Neural cell (in vitro differentiated cells): ENCODE measurements at regions not wholly inside any gene's neighbourhood (a gene's known extent, or its start where the extent isn't known, plus 50 kb on each side); places are given as distances from the start of the nearest gene placed in this dataset.

Source experiments
- H2AFZ ChIP-seq: fragments of 200-600, 300-800 bp; sonication (generic), shearing (Covaris generic); 2 replicates; pipeline ENCODE4 v1.6.0; 2014; ENCODE audit warnings: low read depth, mild to moderate bottlenecking, antibody characterized with exemption, low read length, moderate library complexity
- H3F3A ChIP-seq: fragments of 200-600 bp; shearing (Covaris generic); 2 replicates; pipeline ENCODE4 v1.6.1; 2016; ENCODE audit warnings: mild to moderate bottlenecking, moderate library complexity, mixed read lengths, antibody characterized with exemption, low read length; ENCODE audit not compliant: insufficient read depth, poor library complexity, severe bottlenecking
- H3K27ac ChIP-seq: fragments of 200-600, 300-800 bp; sonication (generic), shearing (Covaris generic); 2 replicates; pipeline ENCODE4 v1.5.1; 2014; ENCODE audit warnings: mild to moderate bottlenecking, low read length, moderate library complexity
- H3K27me3 ChIP-seq: fragments of 300-800, 200-600 bp; sonication (generic), shearing (Covaris generic); 2 replicates; pipeline ENCODE4 v1.6.0; 2014; ENCODE audit warnings: mild to moderate bottlenecking, low read depth, low read length, moderate library complexity; ENCODE audit not compliant: insufficient read depth
- H3K36me3 ChIP-seq: fragments of 300-800, 200-600 bp; sonication (generic), shearing (Covaris generic); 2 replicates; pipeline ENCODE4 v1.5.1; 2014; ENCODE audit warnings: mild to moderate bottlenecking, antibody characterized with exemption, low read length, moderate library complexity; ENCODE audit not compliant: insufficient read depth
- H3K4me2 ChIP-seq: fragments of 300-800, 200-600 bp; sonication (generic), shearing (Covaris generic); 2 replicates; pipeline ENCODE4 v1.6.0; 2014; ENCODE audit warnings: mild to moderate bottlenecking, low read length
- H3K4me3 ChIP-seq: fragments of 300-800, 200-600 bp; sonication (generic), shearing (Covaris generic); 2 replicates; pipeline ENCODE4 v1.5.1; 2014; ENCODE audit warnings: mild to moderate bottlenecking, low read length, moderate library complexity
- H3K79me2 ChIP-seq: fragments of 200-600 bp; shearing (Covaris generic); replicated peaks from 2 replicates; pipeline ENCODE4 v1.6.0; 2014; ENCODE audit warnings: mild to moderate bottlenecking, low read length, moderate library complexity; ENCODE audit not compliant: insufficient read depth
- H3K9ac ChIP-seq: fragments of 300-800, 200-600 bp; sonication (generic), shearing (Covaris generic); 2 replicates; pipeline ENCODE4 v1.6.1; 2016; ENCODE audit warnings: mild to moderate bottlenecking, low read length, mixed read lengths
- H3K9me2 ChIP-seq: fragments of 200-600 bp; shearing (Covaris generic); 2 replicates; pipeline ENCODE4 v1.6.1; 2016; ENCODE audit warnings: mild to moderate bottlenecking, low read length, mixed read lengths; ENCODE audit not compliant: insufficient read depth
- H3K9me3 ChIP-seq: fragments of 200-600, 300-800 bp; sonication (generic), shearing (Covaris generic); 2 replicates; pipeline ENCODE4 v1.6.1; 2016; ENCODE audit warnings: mild to moderate bottlenecking, mixed run types, low read length, moderate library complexity, mixed read lengths
- H4K20me1 ChIP-seq: fragments of 200-600 bp; shearing (Covaris generic); 2 replicates; pipeline ENCODE4 v1.6.1; 2016; ENCODE audit warnings: mild to moderate bottlenecking, mixed run types; ENCODE audit not compliant: insufficient read depth
- EP300 ChIP-seq: fragments of 450-650 bp; conservative IDR thresholded peaks from 2 replicates; pipeline ENCODE4 v1.6.1; 2014; ENCODE audit warnings: antibody characterized with exemption, mild to moderate bottlenecking, moderate library complexity; ENCODE audit not compliant: poor library complexity, severe bottlenecking
- EZH2 ChIP-seq: fragments of 200-600, 300-800 bp; shearing (Covaris generic), sonication (generic); IDR thresholded peaks from 2 replicates; pipeline ENCODE4 v1.6.1; 2014; ENCODE audit warnings: antibody characterized with exemption, low read length, borderline replicate concordance, mild to moderate bottlenecking; ENCODE audit not compliant: insufficient read depth, poor library complexity, severe bottlenecking
- MXI1 ChIP-seq: fragments of 450-650 bp; conservative IDR thresholded peaks from 2 replicates; pipeline ENCODE4 v1.6.1; 2014; ENCODE audit warnings: antibody characterized with exemption, mild to moderate bottlenecking; ENCODE audit not compliant: poor library complexity, severe bottlenecking
- POLR2AphosphoS5 ChIP-seq: IDR thresholded peaks from 2 replicates; pipeline ENCODE4 v1.6.1; 2012
- RAD21 ChIP-seq: fragments of 450-650 bp; conservative IDR thresholded peaks from 2 replicates; pipeline ENCODE4 v1.6.1; 2014; ENCODE audit warnings: antibody characterized with exemption, mild to moderate bottlenecking, moderate library complexity
- SMC3 ChIP-seq: fragments of 450-650 bp; conservative IDR thresholded peaks from 2 replicates; pipeline ENCODE4 v1.6.1; 2014; ENCODE audit warnings: antibody characterized with exemption, mild to moderate bottlenecking, moderate library complexity; ENCODE audit not compliant: poor library complexity
- TAF1 ChIP-seq: IDR thresholded peaks from 2 replicates; pipeline ENCODE4 v1.6.1; 2012; ENCODE audit warnings: low read depth
- TF ChIP-seq, protein P1 (sequence below): fragments of 450-650 bp; IDR thresholded peaks from 2 replicates; pipeline ENCODE4 v1.5.1; 2014; ENCODE audit warnings: antibody characterized with exemption, mild to moderate bottlenecking, moderate library complexity; ENCODE audit not compliant: poor library complexity, severe bottlenecking
- TF ChIP-seq, protein P2 (sequence below): IDR thresholded peaks from 2 replicates; pipeline ENCODE4 v1.6.1; 2012; ENCODE audit warnings: borderline replicate concordance

DNA sequence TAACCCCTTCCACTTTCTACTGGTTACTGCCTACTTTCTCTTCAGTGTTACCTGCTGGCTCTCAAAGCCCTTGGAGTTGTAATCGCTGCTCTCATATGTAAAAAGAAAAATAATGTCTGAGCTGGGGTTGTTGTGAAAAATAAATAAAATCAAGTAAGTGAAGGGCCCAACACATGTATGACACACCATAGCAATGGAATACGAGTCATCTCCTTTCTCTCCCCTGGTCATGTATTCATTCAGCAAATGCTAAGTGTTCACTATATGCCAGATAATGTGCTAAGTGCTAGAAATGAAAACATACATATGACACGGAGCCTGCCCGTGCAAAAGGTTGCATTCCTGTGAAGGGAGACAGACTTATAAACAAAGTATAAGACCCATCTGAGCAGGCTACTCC lies 535.0 kb downstream of the RFC3 start:
- Histone ChIP-seq H4K20me1 (no peaks in the 10 kb centered on the region), H3K9me3 (no peaks in the 10 kb centered on the region), H3K4me2 (no peak overlapping the region), H3K79me2 (no peaks in the 10 kb centered on the region), H3K27me3 (no peaks in the 10 kb centered on the region), H3K9me2 (no peaks in the 10 kb centered on the region), H3K36me3 (no peaks in the 10 kb centered on the region), H3K27ac (no peak overlapping the region), H2AFZ (no peak overlapping the region), H3K4me3 (no peak overlapping the region), H3F3A (no peaks in the 10 kb centered on the region), H3K9ac (no peak overlapping the region)
- TF ChIP-seq POLR2AphosphoS5 (no peak), EP300 (no peak), RAD21 (no peak), EZH2 (no peak), MXI1 (no peak), TAF1 (no peak), SMC3 (no peak)

DNA sequence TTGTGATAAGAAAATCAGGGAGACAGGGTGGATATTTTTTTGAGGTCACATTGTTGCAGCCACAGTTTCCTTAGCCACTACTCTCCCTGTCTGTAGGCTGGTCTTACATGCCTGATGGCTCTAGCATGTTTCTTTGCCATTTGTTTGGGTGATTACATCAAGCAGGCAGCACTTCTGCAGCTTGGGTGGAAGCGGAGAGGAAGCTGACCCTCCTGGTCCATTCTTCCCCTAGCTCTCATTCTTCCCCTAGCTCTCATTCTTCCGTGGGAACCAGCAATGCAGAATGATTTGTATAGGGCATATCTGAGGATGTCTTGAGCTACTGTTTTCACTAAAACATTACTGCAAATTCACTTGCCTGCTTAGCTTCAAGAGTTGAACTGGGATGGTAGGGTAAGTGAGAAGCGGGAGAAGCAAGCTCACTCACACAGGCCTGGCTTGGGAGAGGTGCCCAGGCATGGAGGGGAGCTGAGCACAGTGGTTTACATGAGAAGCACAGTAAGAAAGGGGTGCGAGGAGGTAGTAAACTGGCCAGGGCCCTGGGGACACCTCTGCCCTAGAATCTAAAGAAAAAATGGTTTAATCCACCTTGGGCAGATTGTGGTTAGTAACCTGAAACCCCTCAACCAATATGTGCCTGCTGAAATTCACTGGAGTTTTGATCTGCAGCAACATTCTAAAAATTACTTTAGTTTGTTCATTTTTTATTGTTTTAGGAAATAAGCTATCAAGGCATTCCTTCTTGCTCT lies 538.9 kb downstream of the RFC3 start:
- Histone ChIP-seq H3F3A (no peaks in the 10 kb centered on the region), H3K79me2 (no peaks in the 10 kb centered on the region), H2AFZ (no peak overlapping the region), H3K9me2 (no peaks in the 10 kb centered on the region), H3K9ac (no peak overlapping the region), H3K27me3 (no peaks in the 10 kb centered on the region), H3K4me3 (no peak overlapping the region), H3K36me3 (no peaks in the 10 kb centered on the region), H4K20me1 (no peaks in the 10 kb centered on the region), H3K4me2 (no peak overlapping the region), H3K27ac (no peak overlapping the region), H3K9me3 (no peaks in the 10 kb centered on the region)
- TF ChIP-seq RAD21: no peak
- no peak for TF ChIP-seq EP300
- TF ChIP-seq, protein P1, sequence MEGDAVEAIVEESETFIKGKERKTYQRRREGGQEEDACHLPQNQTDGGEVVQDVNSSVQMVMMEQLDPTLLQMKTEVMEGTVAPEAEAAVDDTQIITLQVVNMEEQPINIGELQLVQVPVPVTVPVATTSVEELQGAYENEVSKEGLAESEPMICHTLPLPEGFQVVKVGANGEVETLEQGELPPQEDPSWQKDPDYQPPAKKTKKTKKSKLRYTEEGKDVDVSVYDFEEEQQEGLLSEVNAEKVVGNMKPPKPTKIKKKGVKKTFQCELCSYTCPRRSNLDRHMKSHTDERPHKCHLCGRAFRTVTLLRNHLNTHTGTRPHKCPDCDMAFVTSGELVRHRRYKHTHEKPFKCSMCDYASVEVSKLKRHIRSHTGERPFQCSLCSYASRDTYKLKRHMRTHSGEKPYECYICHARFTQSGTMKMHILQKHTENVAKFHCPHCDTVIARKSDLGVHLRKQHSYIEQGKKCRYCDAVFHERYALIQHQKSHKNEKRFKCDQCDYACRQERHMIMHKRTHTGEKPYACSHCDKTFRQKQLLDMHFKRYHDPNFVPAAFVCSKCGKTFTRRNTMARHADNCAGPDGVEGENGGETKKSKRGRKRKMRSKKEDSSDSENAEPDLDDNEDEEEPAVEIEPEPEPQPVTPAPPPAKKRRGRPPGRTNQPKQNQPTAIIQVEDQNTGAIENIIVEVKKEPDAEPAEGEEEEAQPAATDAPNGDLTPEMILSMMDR: no peak
- TF ChIP-seq POLR2AphosphoS5: no peak
- no peak for TF ChIP-seq TAF1
- TF ChIP-seq SMC3: no peak
- TF ChIP-seq, protein P2, sequence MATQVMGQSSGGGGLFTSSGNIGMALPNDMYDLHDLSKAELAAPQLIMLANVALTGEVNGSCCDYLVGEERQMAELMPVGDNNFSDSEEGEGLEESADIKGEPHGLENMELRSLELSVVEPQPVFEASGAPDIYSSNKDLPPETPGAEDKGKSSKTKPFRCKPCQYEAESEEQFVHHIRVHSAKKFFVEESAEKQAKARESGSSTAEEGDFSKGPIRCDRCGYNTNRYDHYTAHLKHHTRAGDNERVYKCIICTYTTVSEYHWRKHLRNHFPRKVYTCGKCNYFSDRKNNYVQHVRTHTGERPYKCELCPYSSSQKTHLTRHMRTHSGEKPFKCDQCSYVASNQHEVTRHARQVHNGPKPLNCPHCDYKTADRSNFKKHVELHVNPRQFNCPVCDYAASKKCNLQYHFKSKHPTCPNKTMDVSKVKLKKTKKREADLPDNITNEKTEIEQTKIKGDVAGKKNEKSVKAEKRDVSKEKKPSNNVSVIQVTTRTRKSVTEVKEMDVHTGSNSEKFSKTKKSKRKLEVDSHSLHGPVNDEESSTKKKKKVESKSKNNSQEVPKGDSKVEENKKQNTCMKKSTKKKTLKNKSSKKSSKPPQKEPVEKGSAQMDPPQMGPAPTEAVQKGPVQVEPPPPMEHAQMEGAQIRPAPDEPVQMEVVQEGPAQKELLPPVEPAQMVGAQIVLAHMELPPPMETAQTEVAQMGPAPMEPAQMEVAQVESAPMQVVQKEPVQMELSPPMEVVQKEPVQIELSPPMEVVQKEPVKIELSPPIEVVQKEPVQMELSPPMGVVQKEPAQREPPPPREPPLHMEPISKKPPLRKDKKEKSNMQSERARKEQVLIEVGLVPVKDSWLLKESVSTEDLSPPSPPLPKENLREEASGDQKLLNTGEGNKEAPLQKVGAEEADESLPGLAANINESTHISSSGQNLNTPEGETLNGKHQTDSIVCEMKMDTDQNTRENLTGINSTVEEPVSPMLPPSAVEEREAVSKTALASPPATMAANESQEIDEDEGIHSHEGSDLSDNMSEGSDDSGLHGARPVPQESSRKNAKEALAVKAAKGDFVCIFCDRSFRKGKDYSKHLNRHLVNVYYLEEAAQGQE: no peak
- no peak for TF ChIP-seq EZH2
- TF ChIP-seq MXI1: no peak
